SU-DHL-6 (cell line): ENCODE measurements at regions not wholly inside any gene's neighbourhood (a gene's known extent, or its start where the extent isn't known, plus 50 kb on each side); places are given as distances from the start of the nearest gene placed in this dataset.

Source experiments
- H2AFZ ChIP-seq: fragments of 200-600 bp; sonication (generic); 2 replicates; pipeline ENCODE4 v1.6.1; 2014; ENCODE audit warnings: low read depth, mild to moderate bottlenecking, moderate library complexity, mixed read lengths, antibody characterized with exemption, low read length; ENCODE audit not compliant: severe bottlenecking
- H3F3A ChIP-seq: fragments of 200-600 bp; shearing (Covaris generic); 2 replicates; pipeline ENCODE4 v1.6.0; 2016; ENCODE audit warnings: antibody characterized with exemption, mild to moderate bottlenecking; ENCODE audit not compliant: insufficient read depth
- H3K27ac ChIP-seq: fragments of 200-600 bp; sonication (generic); 2 replicates; pipeline ENCODE4 v1.5.1; 2016; ENCODE audit warnings: low read depth, mild to moderate bottlenecking, low read length, moderate library complexity, mixed read lengths
- H3K27me3 ChIP-seq: fragments of 200-600 bp; sonication (generic), shearing (Covaris generic); 2 replicates; pipeline ENCODE4 v1.6.0; 2014; ENCODE audit warnings: mild to moderate bottlenecking, low read length
- H3K36me3 ChIP-seq: fragments of 200-600 bp; sonication (generic); 2 replicates; pipeline ENCODE4 v1.6.1; 2014; ENCODE audit warnings: mild to moderate bottlenecking, low read length, mixed read lengths
- H3K4me2 ChIP-seq: fragments of 300-600, 200-600 bp; shearing (Covaris generic), sonication (generic); 2 replicates; pipeline ENCODE4 v1.6.0; 2014; ENCODE audit warnings: low read length, low read depth, mild to moderate bottlenecking; ENCODE audit not compliant: poor library complexity, severe bottlenecking
- H3K4me3 ChIP-seq: fragments of 200-600 bp; sonication (generic); 2 replicates; pipeline ENCODE4 v1.5.1; 2014; ENCODE audit warnings: antibody characterized with exemption, low read length, mild to moderate bottlenecking, mixed read lengths; ENCODE audit not compliant: insufficient read depth, poor library complexity, severe bottlenecking
- H3K79me2 ChIP-seq: fragments of 200-600 bp; sonication (generic); 2 replicates; pipeline ENCODE4 v1.6.1; 2014; ENCODE audit warnings: mild to moderate bottlenecking, low read length, moderate library complexity; ENCODE audit not compliant: insufficient read depth
- H3K9ac ChIP-seq: fragments of 200-600 bp; sonication (generic); 2 replicates; pipeline ENCODE4 v1.7.0; 2014; ENCODE audit warnings: mild to moderate bottlenecking, low read length
- H3K9me2 ChIP-seq: fragments of 200-600 bp; sonication (generic); replicated peaks from 2 replicates; pipeline ENCODE4 v1.6.1; 2014; ENCODE audit warnings: low read length; ENCODE audit not compliant: insufficient read depth
- H3K9me3 ChIP-seq: fragments of 200-600 bp; sonication (generic); 2 replicates; pipeline ENCODE4 v1.6.1; 2014; ENCODE audit warnings: low read length, mixed read lengths; ENCODE audit not compliant: insufficient read depth
- H4K20me1 ChIP-seq: fragments of 200-600 bp; sonication (generic); 2 replicates; pipeline ENCODE4 v1.6.1; 2014; ENCODE audit warnings: low read depth, mild to moderate bottlenecking, antibody characterized with exemption, low read length, moderate library complexity, mixed read lengths
- CTCF ChIP-seq: fragments of 200-600 bp; sonication (generic); IDR thresholded peaks from one replicate; pipeline ENCODE4 v1.5.1; 2017; ENCODE audit warnings: antibody characterized with exemption, mild to moderate bottlenecking, low read length, moderate library complexity; ENCODE audit not compliant: insufficient read depth, poor library complexity, severe bottlenecking
- EZH2phosphoT487 ChIP-seq: fragments of 200-600 bp; sonication (generic), shearing (Covaris generic); conservative IDR thresholded peaks from 2 replicates; pipeline ENCODE4 v1.6.1; 2018; ENCODE audit warnings: mild to moderate bottlenecking, antibody characterized with exemption, low read length, moderate library complexity, mixed read lengths

- Histone ChIP-seq H3F3A (peaks cover 7% of the 10 kb centered on the region; the same call in 1 of the 2 replicates), H3K27me3 (no peaks in the 10 kb centered on the region), H3K9ac (peak overlapping the region; percentile 38), H3K4me3 (peak overlapping the region; percentile 23), H3K79me2 (no peaks in the 10 kb centered on the region), H3K27ac (peak overlapping the region; percentile 87), H3K9me3 (no peaks in the 10 kb centered on the region), H3K9me2 (no peaks in the 10 kb centered on the region), H2AFZ (no peak overlapping the region), H4K20me1 (no peaks in the 10 kb centered on the region), H3K4me2 (peak overlapping the region; percentile 62), H3K36me3 (no peaks in the 10 kb centered on the region)
- TF ChIP-seq CTCF = no peak
- no peak for TF ChIP-seq EZH2phosphoT487
Measured at GRCh38 chr3:192042116-192042515, 581.2 kb downstream of the PYDC2 start.

GRCh38 chr3:192054881-192055280 is 593.9 kb downstream of the PYDC2 start:
- Histone ChIP-seq H3K9ac (no peak overlapping the region), H3K27me3 (no peaks in the 10 kb centered on the region), H3K79me2 (no peaks in the 10 kb centered on the region), H3K36me3 (no peaks in the 10 kb centered on the region), H3K9me2 (no peaks in the 10 kb centered on the region), H3K4me2 (no peak overlapping the region), H3F3A (no peaks in the 10 kb centered on the region; the same call in 1 of the 2 replicates), H2AFZ (no peak overlapping the region), H3K27ac (no peak overlapping the region), H3K9me3 (no peaks in the 10 kb centered on the region), H4K20me1 (no peaks in the 10 kb centered on the region), H3K4me3 (no peak overlapping the region)
- TF ChIP-seq EZH2phosphoT487 (no peak), CTCF (no peak)

- H2AFZ ChIP-seq = no peak overlapping the region
- H3K4me3 ChIP-seq = no peak overlapping the region
- no peaks in the 10 kb centered on the region for H4K20me1 ChIP-seq
- TF ChIP-seq EZH2phosphoT487 = no peak
- TF ChIP-seq CTCF = no peak
- H3K36me3 ChIP-seq = no peaks in the 10 kb centered on the region
- H3K9ac ChIP-seq = no peak overlapping the region
- H3F3A ChIP-seq = no peaks in the 10 kb centered on the region
- H3K4me2 ChIP-seq = no peak overlapping the region
- H3K9me2 ChIP-seq = no peaks in the 10 kb centered on the region
- no peaks in the 10 kb centered on the region for H3K27me3 ChIP-seq
- H3K79me2 ChIP-seq = no peaks in the 10 kb centered on the region
- H3K27ac ChIP-seq = no peak overlapping the region
- no peaks in the 10 kb centered on the region for H3K9me3 ChIP-seq
Measured at GRCh38 chr3:192055946-192056345, 595.0 kb downstream of the PYDC2 start.
